ENCODE measurements at regions not wholly inside any gene's neighbourhood (a gene's known extent, or its start where the extent isn't known, plus 50 kb on each side); places are given as distances from the start of the nearest gene placed in this dataset.

DNA sequence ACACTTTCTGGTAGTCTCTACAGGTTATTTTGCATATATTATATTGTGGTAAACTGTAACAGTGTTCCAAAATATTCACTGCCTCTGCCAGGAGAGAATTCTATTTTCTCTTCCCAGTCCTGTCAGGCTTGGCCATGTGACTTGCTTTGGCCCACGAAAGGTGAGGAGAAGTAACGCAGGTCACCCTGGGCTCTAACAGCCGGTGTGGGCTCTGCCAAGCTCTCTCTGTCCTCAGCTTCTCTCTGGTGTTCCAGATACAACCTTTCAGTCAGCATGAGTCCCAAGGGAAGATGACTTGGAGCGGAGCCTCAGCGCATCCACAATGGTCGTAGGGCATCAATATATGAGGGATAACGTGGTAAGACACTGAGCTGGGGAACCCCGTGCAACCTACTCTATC, 113.0 kb upstream of the RREB1 start:
- TF ChIP-seq, protein P1, sequence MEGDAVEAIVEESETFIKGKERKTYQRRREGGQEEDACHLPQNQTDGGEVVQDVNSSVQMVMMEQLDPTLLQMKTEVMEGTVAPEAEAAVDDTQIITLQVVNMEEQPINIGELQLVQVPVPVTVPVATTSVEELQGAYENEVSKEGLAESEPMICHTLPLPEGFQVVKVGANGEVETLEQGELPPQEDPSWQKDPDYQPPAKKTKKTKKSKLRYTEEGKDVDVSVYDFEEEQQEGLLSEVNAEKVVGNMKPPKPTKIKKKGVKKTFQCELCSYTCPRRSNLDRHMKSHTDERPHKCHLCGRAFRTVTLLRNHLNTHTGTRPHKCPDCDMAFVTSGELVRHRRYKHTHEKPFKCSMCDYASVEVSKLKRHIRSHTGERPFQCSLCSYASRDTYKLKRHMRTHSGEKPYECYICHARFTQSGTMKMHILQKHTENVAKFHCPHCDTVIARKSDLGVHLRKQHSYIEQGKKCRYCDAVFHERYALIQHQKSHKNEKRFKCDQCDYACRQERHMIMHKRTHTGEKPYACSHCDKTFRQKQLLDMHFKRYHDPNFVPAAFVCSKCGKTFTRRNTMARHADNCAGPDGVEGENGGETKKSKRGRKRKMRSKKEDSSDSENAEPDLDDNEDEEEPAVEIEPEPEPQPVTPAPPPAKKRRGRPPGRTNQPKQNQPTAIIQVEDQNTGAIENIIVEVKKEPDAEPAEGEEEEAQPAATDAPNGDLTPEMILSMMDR (IDR thresholded peaks at IDR 0.05): no peak
- no peak for TF ChIP-seq POLR2A (IDR thresholded peaks at IDR 0.05)

Data from uterus (tissue), 2 donors.